GM18909 (cell line): ENCODE measurements at regions not wholly inside any gene's neighbourhood (a gene's known extent, or its start where the extent isn't known, plus 50 kb on each side); places are given as distances from the start of the nearest gene placed in this dataset.
"Not testable (repeated sequence)": the region's sequence is repeated elsewhere in the genome, so short reads cannot be mapped to it uniquely, and the experiment has no call there.

ENCODE experiments used
- ATAC-seq: cut with Tn5 transposase; IDR thresholded peaks from one replicate; pipeline ENCODE4 v1.9.1; 2021; ENCODE audit warnings: mild to moderate bottlenecking; ENCODE audit not compliant: unreplicated experiment, poor library complexity

DNA sequence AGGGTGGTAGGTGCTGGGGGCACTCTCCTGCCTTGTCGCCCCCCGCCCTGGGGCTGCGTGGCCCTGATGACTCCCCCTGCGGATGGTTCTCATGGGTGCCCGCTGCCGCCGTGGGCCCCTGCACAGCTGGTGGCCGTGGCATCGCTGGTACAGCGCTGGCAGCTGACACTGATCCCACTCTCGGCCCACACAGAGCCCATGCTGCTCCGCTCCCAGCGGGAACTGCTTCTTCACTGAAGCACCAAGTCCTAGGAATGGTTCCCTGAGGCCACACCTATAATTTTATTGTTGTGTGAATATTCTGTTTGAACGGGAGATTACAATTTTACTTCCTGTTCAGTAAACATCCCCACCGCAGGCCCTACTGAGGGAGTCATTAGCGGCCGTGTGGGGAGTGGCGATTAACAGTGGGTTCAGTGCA lies 138.6 kb upstream of the NKX1-1 start:
- ATAC-seq = no peak

GRCh38 chr4:1544435-1544834 lies 138.2 kb upstream of the NKX1-1 start:
- ATAC-seq = not testable (repeated sequence)

- no peak for ATAC-seq
Measured at GRCh38 chr4:1543976-1544375, 137.7 kb upstream of the NKX1-1 start.

- ATAC-seq = no peak
Measured at GRCh38 chr4:1543561-1543960, 137.3 kb upstream of the NKX1-1 start.

DNA sequence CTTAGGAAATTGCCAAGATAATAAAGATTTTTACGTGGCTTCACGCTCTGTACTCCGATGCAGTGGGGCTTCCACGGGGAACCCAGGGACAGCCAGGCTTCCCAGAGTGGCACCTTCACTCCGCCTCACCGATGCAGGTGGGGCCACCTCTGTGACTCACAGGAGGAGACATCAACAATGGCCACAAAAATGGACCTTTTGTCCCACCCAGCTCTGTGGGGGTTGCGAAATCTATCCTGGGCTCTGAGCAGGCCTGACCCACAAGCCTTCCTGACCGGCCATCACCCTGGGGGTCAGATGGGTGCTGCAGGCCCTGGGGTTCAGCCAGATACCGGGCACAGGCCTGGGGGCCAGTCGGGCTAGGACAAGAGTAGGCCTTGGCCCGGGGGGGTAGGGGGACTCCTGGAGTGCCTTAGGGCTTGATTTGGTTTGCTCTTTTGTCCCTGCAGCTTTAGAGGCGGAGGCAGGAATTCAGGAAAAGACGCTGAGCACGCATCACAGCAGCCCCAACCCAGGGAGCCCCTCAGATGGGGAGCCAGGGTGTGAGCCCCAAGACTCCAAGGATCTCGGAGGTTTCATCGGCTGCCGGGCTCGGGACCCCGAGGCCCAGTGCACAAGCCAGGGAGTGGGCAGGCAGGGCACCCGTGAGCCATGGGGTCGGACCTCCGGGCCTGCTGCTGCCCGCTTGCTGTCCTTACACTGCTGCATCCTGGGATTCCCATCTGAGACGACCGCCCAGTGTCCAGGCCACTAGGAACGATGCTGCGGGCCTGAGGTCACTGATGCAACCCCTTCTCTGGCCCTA lies 136.5 kb upstream of the NKX1-1 start:
- ATAC-seq = no peak

DNA sequence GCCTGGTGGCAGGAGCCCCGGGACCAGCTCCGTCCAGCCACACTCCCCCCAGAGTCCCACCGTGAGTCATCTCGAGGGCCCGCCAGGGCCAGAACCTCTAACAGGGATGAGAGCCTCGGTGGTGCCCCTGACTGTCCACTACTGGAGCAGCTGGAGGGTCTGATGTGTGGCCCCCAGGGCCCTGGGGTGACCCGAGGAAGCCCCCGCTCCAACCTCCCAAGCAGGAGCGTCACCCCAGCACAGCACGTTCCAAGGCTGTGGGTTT lies 135.9 kb upstream of the NKX1-1 start:
- ATAC-seq = no peak

GRCh38 chr4:1541449-1542225 lies 135.4 kb upstream of the NKX1-1 start:
- no peak for ATAC-seq

DNA sequence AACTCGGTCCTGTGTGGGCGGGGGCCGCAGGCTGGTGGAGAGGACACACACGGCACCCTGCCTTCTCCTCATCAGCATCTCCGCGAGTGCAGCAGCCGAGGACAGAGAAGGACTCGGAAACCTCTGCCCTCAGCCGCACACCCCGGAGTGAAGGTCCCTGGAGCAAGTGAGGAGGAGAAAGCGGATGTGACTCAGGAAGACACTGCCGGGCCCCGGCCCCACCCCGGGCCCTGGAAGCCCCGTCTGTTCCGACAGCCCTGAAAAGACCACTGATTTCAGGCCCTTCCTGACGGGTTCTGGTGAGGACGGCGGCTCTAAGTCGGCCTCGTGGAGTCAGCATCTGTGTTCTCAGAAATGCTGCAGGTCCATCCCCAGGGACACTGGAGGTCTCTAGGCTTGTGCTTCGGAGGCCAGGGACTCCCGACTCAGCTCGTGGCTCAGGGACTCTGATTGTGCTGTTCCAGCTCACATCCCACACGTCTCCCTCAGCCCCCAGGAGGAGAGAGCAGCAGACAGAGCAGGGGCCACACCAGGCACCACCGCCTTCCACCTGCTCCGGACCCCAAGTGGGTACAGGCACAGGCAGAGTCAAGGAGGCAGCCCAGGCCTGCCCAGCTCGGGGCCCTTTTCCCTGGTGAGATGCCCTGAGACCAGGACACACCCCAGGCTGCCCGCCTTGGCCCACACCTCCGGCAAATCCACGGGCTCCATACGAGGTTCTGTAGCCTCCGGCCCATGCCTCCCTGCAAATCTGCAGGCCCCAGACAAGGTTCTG lies 134.5 kb upstream of the NKX1-1 start:
- ATAC-seq = no peak

DNA sequence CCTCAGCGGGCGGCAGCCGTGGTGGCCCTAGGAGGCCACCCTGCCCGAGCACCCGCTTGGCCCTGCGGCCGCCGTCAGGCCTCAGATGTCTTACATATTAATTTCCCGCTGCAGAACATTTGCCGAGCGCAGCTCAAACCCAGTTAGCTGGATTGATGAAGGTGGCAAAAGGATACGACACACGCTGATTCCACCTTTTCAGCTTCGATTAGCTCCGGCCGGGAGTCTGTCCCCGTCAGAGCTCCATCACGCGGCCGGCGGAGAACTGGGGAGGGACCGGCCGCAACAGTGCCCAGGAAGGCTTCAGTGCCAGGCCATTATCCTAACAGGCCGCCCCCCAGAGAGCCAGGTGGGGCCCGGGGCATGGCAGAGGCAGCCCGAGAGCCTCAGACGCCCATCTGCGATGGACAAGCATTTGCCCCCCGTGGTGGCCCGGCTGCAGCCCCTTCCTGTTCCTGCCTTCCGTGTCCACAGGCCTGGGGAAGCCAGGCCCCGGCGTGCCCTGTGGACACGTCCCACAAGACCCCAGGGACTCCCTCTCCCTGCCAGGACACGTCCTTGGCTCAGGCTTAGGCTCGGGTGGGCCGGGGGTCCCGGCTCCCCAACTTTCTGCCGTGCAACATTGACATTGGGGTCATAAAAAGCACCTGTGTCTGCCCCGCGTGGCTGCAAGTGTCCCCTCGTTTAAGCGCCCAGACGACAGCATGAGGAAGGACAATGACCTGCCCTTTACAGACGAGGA lies 133.8 kb upstream of the NKX1-1 start:
- no peak for ATAC-seq

GRCh38 chr4:1538941-1539772 lies 132.9 kb upstream of the NKX1-1 start:
- ATAC-seq = no peak

DNA sequence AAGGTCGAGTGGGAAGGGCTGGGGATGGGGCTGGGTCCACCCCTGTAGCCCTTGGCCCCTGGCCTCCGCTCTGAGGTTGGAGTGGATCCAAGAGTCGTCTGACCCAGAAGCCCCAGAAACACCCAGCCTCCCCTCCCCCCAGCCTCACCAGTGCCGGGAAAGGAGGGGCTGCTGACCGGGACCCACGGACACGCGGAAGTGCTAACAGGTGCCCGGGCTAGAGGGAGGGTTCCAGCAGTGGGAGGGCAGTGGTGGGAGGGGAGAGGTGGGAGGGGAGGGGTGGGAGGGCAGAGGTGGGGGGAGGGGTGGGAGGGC lies 131.8 kb upstream of the NKX1-1 start:
- ATAC-seq = no peak

- no peak for ATAC-seq
Measured at GRCh38 chr4:1537410-1538095, 131.3 kb upstream of the NKX1-1 start.

GRCh38 chr4:1536579-1537409 lies 130.6 kb upstream of the NKX1-1 start:
- no peak for ATAC-seq

GRCh38 chr4:1535926-1536578 lies 129.8 kb upstream of the NKX1-1 start:
- ATAC-seq = no peak

GRCh38 chr4:1534876-1535526 lies 128.8 kb upstream of the NKX1-1 start:
- ATAC-seq = no peak

DNA sequence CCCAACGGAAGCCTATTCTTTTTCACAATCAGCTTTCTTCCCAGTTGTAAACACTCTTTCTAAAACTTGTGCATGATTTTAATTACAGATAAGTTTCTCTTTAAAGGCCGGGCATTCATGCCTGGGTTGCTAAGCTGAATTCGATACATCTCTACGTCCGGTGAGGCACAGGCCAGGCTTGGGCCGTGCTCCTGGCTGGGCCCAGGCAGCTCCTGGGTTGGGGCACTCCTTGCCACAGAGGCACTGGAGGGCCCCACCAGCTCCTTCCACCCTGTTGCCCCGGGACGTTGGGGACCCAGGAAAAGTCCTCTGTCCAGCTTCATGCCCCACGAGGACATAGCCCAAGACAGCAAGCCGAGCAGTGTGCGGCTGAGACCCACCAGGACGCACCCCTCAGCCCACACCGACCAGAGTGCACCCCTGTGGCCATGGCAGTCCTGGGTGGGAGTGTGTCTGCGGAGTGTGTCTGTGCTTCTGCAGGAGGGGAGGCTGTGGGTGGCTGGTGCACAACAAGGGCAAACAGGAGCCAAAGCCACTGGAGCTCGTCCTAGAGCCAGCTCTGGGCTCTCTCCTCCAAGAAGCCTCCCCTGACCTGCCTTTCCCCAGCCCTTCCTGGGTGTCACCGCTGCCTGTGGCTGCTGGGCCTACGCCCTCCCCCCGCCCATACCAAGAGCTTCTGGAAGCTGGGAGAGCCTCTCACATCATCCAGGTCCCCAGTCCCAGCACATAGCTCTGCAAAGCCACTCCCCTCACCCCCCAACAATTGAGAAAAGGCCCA lies 128.0 kb upstream of the NKX1-1 start:
- ATAC-seq = no peak
